Midbrain (tissue), 1 donor: ENCODE measurements at regions not wholly inside any gene's neighbourhood (a gene's known extent, or its start where the extent isn't known, plus 50 kb on each side); places are given as distances from the start of the nearest gene placed in this dataset.
"Not testable (repeated sequence)": the region's sequence is repeated elsewhere in the genome, so short reads cannot be mapped to it uniquely, and the experiment has no call there.

Source experiments
- DNase-seq: peaks from one replicate; lab custom pipeline; 2025; lab: John Stamatoyannopoulos, UW

DNA sequence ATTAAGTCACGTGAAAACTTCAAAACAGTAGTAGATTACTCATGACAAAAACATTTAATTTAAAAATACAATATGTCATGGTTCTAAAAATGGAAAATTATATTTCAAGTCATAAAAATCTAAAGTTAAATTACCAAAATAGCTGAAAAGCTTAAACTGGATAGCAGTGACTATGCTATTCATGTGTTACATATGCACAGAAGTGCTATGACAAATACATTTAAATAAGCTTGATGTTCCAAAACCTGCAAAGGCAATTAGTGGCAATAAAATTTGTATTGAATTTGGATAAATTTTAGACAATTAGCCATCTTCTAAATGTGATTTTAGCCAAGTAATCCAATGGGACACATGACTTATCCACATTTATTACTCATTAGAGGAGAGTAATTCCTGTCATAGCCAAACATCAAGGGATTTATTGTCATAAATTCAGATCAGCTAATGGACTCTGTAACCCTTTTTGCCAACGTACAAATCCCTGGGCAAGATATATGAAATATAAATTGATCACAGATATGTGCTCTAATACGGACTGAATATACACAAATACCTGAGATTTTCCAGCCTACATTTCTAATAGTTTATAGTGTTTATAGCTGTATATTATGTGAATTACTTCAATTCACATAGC is 419.4 kb downstream of the ISL1 start:
- no peak for DNase-seq

DNA sequence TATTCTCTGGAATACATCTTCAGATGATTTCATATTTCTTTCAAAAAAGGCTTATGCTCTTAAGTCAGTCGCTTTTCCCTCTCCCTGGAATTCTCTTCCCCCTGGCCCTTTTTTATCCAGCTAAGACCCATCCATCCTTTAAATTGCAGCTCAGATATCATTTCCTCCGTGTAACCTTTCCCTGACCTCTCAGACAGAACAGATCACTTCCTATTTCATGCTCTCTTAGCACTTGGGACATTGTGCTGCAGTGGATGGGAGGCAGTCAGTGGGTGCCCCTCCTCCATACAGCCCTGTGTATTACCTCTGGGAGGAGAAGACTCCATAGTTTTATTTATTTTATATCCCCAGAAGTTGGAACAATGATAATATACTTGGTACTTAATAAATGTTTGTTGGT is 423.4 kb downstream of the ISL1 start:
- no peak for DNase-seq

DNA sequence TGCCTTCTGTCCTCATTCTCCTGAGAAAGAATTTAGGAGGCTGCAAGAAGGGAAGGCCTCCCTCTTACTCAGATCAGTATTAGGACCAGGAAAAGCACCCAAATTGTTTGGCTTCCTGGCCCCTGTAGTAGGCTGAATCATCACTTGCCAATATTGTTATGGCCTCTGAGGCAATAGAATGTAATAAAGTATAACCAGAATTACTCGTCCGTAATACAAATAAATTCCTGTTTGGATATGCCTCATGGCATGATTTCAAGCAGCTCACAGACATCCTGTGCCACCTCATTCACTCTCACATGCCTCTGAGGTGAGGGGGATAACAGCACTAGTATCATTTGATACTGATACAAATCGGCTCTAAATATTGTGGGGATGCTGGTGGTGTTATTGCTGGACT is 427.3 kb downstream of the ISL1 start:
- no peak for DNase-seq

DNA sequence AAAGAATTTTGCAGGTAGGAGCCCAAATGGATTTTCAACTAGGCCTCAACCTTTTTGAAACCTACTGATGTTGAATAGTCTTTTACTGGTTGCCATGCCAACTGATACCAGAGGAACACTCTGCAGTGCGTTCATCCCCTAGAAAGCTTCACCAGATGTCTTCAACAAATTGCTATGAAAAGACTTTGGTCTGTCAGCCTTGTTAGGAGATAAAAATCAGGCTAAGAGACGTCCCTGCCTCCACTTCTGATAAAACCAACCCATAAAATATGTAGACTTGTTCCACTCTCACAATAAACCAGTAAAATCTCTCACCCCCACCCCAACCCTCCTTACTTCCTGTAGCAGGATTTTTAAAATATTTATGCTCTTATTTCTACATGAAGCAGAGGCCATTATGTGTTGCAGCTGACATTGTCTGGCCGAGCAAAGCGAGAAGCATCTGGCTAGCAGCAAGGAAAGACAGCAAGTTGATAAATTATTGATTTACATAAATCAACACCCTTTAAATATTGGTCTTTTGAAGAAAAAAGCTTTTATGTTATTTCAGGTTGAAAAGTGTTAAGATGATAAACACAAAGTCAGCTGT is 428.7 kb downstream of the ISL1 start:
- DNase-seq: no peak

DNA sequence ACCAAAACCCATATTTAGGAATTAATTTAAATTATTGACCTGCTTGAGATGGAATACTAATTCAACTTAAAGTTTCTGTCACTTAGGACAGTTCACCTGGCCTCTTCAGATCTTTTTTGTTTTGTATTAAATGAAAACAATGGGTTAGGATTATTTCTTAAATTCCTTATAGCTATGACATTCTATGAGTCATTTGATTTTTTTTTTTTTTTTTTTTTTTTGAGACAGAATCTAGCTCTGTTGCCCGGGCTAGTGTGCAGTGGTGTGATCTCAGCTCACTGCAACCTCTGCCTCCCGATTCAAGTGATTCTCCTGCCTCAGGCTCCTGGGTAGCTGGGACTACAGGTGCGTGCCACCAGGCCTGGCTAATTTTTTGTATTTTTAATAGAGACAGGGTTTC is 431.6 kb downstream of the ISL1 start:
- DNase-seq: not testable (repeated sequence)

DNA sequence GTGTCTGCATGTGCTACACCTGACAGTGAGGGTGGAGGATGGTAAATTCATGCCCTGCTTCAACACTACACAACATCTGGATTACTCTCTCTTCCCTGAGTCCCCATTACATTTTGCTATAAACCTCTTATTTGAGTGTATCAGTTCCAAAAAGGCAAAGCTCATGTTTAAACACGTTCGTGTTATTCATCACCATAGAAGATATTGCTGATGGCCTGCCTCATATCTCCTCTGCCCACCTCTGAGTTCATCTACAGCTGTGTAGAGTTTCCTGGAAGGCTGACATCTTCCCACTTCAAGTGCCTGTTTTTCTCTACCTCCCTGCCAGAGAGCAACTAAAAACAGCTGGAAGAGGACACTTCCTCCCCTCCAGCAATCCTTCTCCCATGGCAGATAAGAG is 433.2 kb downstream of the ISL1 start:
- no peak for DNase-seq

DNA sequence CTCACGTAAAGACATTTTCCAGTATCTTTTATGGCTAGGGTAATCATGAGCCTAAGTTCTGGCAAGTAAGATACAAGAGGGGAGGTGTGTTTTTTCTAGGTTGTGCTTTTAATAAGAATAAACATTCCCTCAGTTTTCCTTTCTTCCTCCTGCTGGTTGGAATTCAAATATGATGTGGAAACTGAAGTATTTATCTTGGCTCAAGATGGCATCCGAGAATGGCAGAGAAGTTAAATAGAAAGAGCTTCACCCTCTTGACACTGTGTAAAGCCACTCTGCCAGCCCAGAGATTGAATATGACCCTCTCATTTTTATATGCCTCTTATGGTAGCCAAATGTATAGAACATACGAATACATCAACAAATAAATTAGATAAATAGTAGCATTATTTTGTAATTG is 438.4 kb downstream of the ISL1 start:
- DNase-seq: no peak

DNA sequence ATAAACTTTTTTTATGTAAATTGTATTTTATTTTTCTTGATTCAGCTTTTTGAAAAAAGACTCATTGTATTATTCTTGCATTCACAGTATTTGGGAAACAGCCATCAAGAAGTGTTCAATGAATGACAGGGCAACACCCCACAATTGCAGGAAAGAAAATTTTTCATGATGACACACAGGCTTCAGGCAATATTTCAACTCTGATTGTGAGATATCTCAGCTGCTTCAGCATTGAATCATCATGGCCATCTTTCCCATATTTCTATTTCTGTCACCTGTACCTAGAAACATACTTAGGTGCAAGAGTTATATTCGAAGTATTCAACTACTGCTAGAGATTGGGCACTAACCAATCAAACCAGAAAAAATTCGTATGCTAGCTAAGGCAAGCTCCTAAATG is 446.0 kb downstream of the ISL1 start:
- no peak for DNase-seq

DNA sequence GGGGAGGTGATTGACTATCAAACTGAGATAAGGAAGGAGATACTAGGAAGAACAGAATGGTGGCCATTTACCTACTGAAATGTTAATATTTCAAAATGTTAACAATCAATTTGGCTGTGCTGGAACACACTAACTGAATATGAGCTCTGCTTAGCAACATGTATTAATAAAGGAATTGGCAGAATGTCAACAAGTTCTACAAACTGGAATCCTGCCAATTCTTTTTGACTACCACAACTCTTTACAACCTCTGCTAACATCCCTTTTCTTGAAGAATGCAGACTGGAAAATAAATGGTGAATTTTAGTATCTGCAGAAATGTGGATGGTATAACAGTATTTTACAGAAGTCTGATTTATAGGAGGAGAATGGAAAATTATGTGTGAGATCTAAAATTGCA is 446.4 kb downstream of the ISL1 start:
- no peak for DNase-seq

DNA sequence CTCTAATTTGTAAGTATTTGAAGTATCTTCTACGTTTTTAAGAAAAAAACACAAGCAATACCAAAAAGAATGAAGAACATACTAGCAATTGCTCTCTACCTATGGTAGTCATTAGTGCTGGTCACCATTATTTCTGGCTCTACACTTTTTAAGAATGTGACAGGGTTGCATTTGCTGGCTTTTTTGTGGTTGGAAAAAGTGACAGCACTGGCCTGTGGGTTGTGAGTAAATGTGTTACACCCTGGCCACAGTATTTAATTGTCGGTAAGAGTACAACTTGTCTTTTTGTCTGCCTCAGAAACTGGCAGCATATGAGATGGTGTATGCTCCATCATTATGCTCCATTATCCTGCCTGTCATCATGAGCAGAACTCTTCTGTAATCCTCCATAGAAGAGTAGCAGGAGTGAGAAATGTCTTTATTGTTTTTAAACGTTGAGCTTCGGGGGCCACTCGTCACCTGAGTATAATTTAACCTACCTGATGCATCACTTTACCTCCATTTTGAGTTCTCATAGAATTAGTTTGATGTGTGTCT is 449.8 kb downstream of the ISL1 start:
- no peak for DNase-seq

DNA sequence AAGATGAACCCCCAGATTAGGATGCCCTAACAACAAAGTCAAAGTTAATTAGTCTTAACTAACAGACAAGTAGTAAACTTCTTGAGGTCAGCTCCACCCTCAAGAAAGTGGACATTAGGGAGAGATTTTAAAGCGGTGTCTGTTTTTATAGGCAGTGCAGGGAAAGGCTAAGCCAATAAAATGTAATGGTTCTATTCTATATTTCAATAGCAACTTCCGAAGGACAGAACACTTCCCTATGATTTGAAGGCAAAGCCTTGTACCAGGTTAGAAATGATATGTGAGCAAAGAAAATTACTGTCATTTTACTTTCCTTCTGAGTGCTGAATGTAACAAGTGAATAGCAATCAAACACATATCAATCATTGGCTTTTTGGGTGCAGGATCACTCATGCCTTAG is 455.2 kb downstream of the ISL1 start:
- DNase-seq: no peak

DNA sequence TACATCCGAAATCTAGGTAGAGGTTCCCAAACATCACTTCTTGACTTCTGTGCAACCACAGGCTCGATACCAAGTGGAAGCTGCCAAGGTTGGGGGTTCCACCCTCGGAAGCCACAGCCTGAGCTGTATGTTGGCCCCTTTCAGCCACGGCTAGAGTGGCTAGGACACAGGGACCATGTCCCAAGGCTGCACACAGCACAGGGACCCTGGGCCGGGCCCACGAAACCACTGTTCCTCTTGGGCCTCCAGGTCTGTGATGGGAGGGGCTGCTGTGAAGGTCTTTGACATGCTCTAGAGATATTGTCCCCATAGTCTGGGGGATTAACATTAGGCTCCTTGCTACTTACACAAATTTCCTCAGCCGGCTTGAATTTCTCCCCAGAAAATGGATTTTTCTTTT is 460.6 kb downstream of the ISL1 start:
- DNase-seq: no peak

DNA sequence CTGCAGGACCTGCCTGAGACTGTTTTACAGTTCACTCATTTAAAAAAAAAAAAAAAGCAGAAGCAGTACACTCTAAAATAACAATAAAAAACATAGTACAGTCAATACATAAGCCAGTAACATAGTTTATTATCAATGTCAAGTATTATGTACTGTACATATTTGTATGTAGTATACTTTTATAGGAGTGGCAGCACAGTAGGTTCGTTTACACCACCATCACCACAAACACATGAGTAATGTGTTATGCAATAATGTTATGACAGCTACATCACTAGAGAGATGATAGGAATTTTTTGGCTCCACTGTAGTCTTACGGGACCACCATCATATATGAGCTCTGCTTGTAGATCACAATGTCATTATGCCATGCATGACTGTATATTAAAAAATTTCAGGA is 462.8 kb downstream of the ISL1 start:
- DNase-seq: no peak

DNA sequence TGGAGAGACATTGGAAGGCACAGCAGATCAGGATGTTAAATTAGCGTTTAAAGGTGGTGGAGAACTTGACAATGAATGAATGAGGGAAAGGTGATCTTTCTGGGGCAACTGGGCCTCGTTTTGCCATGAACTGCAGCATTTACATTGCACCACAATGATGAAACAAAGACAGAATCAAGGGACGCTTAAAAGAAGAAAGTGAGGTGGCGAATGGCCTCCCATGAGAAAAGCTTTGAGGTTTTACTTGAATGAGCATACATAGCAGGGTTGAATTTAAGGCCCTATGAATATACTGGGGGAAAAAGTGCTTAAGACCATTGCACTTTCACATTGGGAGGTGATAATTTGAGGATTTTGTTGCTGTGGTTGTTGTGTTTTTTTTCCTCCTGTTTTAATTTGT is 476.4 kb downstream of the ISL1 start:
- no peak for DNase-seq

DNA sequence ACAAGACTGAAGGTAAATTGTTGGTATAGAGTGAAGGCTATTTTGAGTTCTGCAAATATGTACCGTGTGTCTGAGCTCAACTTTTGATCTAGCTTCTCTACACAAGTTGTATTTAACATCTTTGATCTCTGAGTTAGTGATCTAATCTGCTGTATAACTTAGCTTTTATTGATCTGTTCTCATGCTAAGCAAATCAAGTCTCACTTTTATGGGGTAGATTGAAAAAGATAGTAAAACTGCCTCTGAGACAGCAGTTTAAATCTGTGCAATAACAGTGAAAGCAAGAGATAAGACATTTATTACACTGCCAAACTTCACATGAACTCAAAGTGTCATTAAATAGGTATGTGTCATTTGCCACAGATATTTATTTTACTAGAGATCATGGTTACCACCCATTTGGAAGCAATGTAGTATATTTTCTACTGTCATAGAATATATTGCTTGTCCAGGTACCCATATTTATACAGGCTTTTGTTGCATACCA is 477.3 kb downstream of the ISL1 start:
- no peak for DNase-seq

DNA sequence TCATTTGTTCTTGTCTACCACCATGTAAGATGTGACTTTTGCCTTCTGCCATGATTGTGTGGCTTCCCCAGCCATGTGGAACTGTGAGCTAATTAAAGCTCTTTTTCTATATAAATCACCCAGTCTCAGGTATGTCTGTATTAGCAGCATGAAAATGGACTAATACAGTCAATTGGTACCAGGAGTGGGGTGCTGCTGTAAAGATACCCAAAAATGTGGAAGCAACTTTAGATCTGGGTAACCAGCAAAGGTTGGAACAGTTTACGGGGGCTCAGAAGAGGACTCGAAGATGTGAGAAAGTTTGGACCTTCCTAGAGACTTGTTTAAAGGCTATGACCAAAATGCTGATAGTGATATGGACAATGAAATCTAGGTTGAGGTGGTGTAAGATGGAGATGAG is 488.9 kb downstream of the ISL1 start:
- DNase-seq: no peak

DNA sequence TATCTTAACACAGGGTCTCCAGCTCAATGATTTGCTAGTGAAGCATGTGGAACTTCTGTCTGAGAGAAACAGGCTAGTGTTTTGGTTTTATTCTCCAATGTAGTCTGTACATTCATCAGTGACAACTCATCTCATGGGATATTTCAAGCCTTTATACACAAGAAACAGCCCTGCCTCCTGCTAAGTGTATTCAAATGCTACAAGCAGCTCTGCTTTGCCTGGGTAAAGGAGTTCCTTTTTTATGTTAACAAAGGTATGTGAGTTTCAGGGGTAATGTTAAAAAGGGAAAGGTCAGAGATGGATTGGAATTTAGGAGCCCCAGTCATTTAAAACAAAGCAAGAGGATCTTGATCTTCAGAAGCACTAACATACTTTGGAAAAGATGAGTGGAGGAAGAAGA is 498.7 kb downstream of the ISL1 start:
- DNase-seq: no peak

DNA sequence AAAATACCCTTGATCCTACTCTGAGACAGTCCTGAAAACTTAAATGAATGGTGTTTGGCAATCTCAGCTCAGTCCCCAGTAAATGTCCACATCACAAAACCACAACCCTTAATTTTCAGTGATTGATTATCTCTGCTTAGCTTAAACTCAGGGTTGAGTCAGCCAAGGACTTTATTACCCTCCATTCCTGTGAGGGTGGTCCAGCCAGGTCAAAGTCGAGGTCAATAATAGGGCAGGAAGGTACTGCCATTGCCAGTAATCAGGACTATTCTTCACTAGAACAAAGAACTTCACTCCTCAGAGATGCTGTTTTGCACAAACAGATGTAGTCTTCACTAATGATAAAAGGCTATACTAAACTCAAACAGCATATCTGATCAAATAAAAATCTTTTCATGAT is 499.4 kb downstream of the ISL1 start:
- no peak for DNase-seq

DNA sequence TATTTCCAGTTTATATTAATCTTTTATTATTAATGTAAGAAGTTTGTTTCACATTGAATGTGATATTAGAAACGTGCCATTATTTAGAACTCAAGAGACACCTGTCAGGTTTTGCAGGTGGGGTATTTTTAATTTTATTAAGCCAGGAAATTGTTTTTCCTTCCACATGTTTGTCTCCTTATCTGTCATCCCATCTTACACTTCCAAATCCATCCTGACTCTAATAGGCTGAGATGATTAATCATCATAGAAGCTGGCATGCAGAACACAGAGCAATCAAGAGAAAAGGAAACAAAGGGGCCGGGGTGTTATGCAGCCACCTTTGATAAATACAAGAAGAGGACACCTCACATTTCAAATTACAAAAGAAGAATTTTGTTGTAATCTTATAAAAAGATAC is 506.5 kb downstream of the ISL1 start:
- no peak for DNase-seq

DNA sequence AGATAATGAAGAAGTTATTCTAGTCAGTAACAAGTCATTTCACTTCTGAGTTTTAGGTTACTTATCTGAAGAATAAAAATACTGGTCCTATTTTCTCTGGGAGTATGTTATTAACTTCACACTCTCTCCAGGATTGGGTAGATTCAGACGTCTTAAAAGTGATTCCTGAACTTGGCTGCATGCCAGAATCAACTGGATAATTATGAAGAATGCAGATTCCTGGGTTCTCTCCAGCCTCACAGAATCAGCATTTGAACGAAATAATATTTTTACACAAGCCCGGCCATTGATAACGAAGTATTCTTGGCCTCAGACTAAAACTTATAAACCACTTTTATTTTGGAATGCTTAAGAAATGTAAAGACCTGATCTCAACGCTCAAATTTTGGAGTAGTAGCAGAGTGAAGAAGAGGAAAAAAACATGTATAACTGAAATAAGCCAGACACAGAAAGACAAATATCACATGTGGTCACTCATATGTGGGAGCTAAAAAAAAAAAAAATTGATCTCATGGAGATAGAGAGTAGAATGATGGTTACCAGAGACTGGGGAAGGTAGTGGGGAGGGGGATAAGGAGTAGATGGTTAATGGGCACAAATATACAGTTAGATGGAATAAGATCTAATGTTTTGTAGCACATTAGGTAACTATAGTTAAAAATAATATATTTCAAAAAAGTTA is 507.3 kb downstream of the ISL1 start:
- DNase-seq: no peak

DNA sequence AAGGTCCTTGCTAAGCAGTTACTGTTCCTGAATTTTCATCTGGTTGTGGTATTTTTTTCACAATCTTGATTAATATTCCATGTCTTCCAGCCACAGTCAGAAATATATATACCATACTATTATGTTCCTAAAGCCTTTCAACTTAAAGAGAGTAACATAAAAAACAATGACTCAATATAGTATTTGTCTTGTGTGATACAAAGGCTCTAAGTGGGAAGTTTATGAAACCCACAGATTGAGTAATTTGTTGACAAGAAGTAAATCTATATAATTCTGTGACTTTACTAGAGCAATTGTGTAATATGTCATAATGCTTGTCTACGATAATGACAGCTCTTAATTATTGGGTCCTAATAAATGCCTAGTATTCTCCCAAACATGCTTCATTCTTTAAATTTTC is 509.4 kb downstream of the ISL1 start:
- no peak for DNase-seq

DNA sequence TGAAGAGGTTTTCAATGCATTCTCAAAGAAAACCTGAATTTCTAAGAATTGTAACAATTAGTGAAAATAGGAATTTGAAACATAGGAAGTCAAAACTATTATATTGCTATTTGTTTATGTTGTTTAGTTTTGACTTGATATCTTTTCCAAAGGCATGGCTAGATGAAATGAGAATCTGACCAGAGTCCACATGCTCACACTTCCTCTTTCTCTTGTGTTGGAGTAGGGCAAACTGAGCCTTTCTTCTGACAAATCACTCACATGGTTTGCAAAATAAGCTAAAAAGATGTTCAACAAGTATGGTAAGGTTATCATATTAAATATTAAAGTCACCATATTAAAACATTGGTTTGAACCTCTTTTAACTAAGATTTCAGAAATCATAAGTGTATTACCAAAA is 512.6 kb downstream of the ISL1 start:
- no peak for DNase-seq

DNA sequence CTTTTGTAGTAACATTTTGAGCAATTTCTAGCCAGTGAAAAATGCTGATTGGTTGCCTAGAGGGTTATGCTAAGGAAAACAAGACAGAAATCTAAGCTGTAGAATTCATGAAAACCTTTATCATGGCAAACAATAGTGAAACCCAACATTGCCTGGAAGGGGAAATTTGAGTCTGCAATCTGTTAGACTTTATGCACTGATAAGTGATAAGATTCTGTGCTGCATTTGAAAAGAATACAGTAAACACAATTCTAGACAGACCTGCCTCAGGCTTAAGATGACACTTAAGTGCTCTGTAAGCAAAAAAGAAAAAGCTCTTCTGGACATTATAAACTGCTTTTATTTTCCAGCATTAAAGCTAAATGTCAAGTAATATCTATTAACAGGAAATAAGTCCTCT is 519.3 kb downstream of the ISL1 start:
- DNase-seq: no peak
